Endothelial cell (in vitro differentiated cells): ENCODE measurements at regions not wholly inside any gene's neighbourhood (a gene's known extent, or its start where the extent isn't known, plus 50 kb on each side); places are given as distances from the start of the nearest gene placed in this dataset.

Experiments used
- DNase-seq: peaks from one replicate; pipeline ENCODE4 v3.0.0; 2021; ENCODE audit warnings: low spot score
- H3K27ac Mint-ChIP-seq: one replicate; pipeline ENCODE4 v1.8.0; 2021; ENCODE audit warnings: mixed read lengths, inconsistent platforms; ENCODE audit not compliant: unreplicated experiment
- H3K27me3 Mint-ChIP-seq: one replicate; pipeline ENCODE4 v1.8.0; 2021; ENCODE audit warnings: mild to moderate bottlenecking, moderate library complexity, mixed read lengths, inconsistent platforms; ENCODE audit not compliant: unreplicated experiment
- H3K36me3 Mint-ChIP-seq: one replicate; pipeline ENCODE4 v1.8.0; 2021; ENCODE audit warnings: mild to moderate bottlenecking, low read depth, mixed read lengths, inconsistent platforms; ENCODE audit not compliant: unreplicated experiment
- H3K4me1 Mint-ChIP-seq: one replicate; pipeline ENCODE4 v1.8.0; 2021; ENCODE audit warnings: mild to moderate bottlenecking, mixed read lengths, inconsistent platforms; ENCODE audit not compliant: unreplicated experiment
- H3K4me3 Mint-ChIP-seq: one replicate; pipeline ENCODE4 v1.8.0; 2021; ENCODE audit warnings: mild to moderate bottlenecking, mixed read lengths, inconsistent platforms; ENCODE audit not compliant: unreplicated experiment
- H3K9me3 Mint-ChIP-seq: one replicate; pipeline ENCODE4 v1.8.0; 2021; ENCODE audit warnings: mixed read lengths, inconsistent platforms; ENCODE audit not compliant: unreplicated experiment
- CTCF ChIP-seq: fragments of 200-600 bp; sonication (generic); IDR thresholded peaks from one replicate; pipeline ENCODE4 v1.5.0; 2021; ENCODE audit warnings: antibody characterized with exemption; ENCODE audit not compliant: unreplicated experiment

GRCh38 chr3:18825665-18826064 lies 322.6 kb upstream of the KCNH8 start:
- Mint-ChIP-seq H3K4me3 (no peak overlapping the region), H3K9me3 (peaks cover 6% of the 10 kb centered on the region), H3K27ac (no peak overlapping the region), H3K36me3 (no peaks in the 10 kb centered on the region), H3K4me1 (no peaks in the 10 kb centered on the region), H3K27me3 (no peaks in the 10 kb centered on the region)
- TF ChIP-seq CTCF: no peak
- DNase-seq: no peak

GRCh38 chr3:18813300-18813699 lies 335.0 kb upstream of the KCNH8 start:
- no peak overlapping the region for H3K27ac Mint-ChIP-seq
- TF ChIP-seq CTCF: no peak
- H3K36me3 Mint-ChIP-seq: no peaks in the 10 kb centered on the region
- no peak overlapping the region for H3K4me3 Mint-ChIP-seq
- H3K27me3 Mint-ChIP-seq: no peaks in the 10 kb centered on the region
- H3K9me3 Mint-ChIP-seq: no peaks in the 10 kb centered on the region
- H3K4me1 Mint-ChIP-seq: no peaks in the 10 kb centered on the region
- no peak for DNase-seq

- Mint-ChIP-seq H3K27ac (no peak overlapping the region), H3K4me3 (no peak overlapping the region), H3K27me3 (no peaks in the 10 kb centered on the region), H3K4me1 (no peaks in the 10 kb centered on the region), H3K36me3 (no peaks in the 10 kb centered on the region), H3K9me3 (no peaks in the 10 kb centered on the region)
- no peak for TF ChIP-seq CTCF
- no peak for DNase-seq
These were observed 336.0 kb upstream of the KCNH8 start for GRCh38 chr3:18812316-18812715.

GRCh38 chr3:18810306-18810661 lies 338.0 kb upstream of the KCNH8 start:
- Mint-ChIP-seq H3K27me3 (no peaks in the 10 kb centered on the region), H3K4me3 (no peak overlapping the region), H3K27ac (no peak overlapping the region), H3K9me3 (no peaks in the 10 kb centered on the region), H3K36me3 (no peaks in the 10 kb centered on the region), H3K4me1 (no peaks in the 10 kb centered on the region)
- DNase-seq: no peak
- no peak for TF ChIP-seq CTCF

GRCh38 chr3:18809640-18810305 lies 338.5 kb upstream of the KCNH8 start:
- no peaks in the 10 kb centered on the region for H3K9me3 Mint-ChIP-seq
- peaks cover 2% of the 10 kb centered on the region for H3K27me3 Mint-ChIP-seq
- no peaks in the 10 kb centered on the region for H3K36me3 Mint-ChIP-seq
- H3K4me3 Mint-ChIP-seq: no peak overlapping the region
- no peaks in the 10 kb centered on the region for H3K4me1 Mint-ChIP-seq
- no peak for DNase-seq
- H3K27ac Mint-ChIP-seq: no peak overlapping the region
- TF ChIP-seq CTCF: no peak
